ENCODE measurements at regions not wholly inside any gene's neighbourhood (a gene's known extent, or its start where the extent isn't known, plus 50 kb on each side); places are given as distances from the start of the nearest gene placed in this dataset.
"Not testable (repeated sequence)": the region's sequence is repeated elsewhere in the genome, so short reads cannot be mapped to it uniquely, and the experiment has no call there.

GRCh38 chr4:53877096-53877495 lies 187.3 kb downstream of the CHIC2 start:
- TF ChIP-seq REST (IDR thresholded peaks at IDR 0.05; ENCODE audit: unreplicated experiment); CTCF (conservative IDR thresholded peaks at IDR 0.05; ENCODE audit: low read depth in 2 of 2); EZH2 (IDR thresholded peaks at IDR 0.05; ENCODE audit: low read depth, unreplicated experiment); POLR2AphosphoS5 (IDR thresholded peaks at IDR 0.05; ENCODE audit: low read depth): not testable (repeated sequence)

Data from GM23338 (cell line).